ENCODE measurements at regions not wholly inside any gene's neighbourhood (a gene's known extent, or its start where the extent isn't known, plus 50 kb on each side); places are given as distances from the start of the nearest gene placed in this dataset.

DNA sequence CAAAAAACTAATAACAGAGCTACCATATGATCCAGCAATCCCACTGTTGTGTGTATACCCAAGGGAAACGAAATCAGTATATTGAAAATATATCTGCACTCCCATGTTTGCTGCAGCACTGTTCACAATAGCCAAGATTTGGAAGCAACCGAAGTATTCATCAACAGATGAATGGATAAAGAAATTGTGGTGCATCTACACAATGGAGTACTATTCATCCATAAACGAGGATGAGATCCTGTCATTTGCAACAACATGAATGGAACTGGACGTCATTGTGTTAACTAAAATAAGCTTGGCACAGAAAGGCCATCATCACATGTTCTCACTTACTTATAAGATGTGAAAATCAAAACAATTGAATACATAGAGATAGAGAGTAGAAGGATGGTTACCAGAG is 402.1 kb downstream of the KCTD8 start:
- DNase-seq (ENCODE audit: low read depth) = no peak
- TF ChIP-seq, protein P1, sequence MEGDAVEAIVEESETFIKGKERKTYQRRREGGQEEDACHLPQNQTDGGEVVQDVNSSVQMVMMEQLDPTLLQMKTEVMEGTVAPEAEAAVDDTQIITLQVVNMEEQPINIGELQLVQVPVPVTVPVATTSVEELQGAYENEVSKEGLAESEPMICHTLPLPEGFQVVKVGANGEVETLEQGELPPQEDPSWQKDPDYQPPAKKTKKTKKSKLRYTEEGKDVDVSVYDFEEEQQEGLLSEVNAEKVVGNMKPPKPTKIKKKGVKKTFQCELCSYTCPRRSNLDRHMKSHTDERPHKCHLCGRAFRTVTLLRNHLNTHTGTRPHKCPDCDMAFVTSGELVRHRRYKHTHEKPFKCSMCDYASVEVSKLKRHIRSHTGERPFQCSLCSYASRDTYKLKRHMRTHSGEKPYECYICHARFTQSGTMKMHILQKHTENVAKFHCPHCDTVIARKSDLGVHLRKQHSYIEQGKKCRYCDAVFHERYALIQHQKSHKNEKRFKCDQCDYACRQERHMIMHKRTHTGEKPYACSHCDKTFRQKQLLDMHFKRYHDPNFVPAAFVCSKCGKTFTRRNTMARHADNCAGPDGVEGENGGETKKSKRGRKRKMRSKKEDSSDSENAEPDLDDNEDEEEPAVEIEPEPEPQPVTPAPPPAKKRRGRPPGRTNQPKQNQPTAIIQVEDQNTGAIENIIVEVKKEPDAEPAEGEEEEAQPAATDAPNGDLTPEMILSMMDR (conservative IDR thresholded peaks at IDR 0.05; ENCODE audit: low read depth, low read length) = no peak
- H3K4me3 ChIP-seq (ENCODE audit: low read length) = no peak overlapping the region

DNA sequence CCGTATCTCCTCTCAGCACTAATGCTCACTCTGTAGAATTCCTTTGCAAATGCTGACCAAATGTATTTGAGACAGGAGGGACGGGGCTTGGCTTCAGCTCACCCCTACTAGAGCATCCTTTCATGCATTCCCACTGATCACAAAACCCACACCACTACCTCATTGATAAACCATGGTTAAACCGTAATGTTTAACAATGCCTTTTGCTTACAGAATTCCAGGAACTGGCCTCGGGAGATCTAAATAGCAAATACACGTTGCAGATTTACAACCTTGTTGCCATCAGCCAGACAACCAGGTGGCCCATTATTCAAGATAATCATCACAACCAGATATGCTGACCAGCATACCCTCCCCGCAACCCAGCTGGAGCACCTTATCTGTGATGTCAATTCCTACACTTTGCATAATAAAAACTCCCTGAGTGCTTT is 391.9 kb downstream of the KCTD8 start:
- TF ChIP-seq, protein P1 (conservative IDR thresholded peaks at IDR 0.05; ENCODE audit: low read depth, low read length) = no peak
- H3K4me3 ChIP-seq (ENCODE audit: low read length) = no peak overlapping the region
- DNase-seq (ENCODE audit: low read depth) = no peak

DNA sequence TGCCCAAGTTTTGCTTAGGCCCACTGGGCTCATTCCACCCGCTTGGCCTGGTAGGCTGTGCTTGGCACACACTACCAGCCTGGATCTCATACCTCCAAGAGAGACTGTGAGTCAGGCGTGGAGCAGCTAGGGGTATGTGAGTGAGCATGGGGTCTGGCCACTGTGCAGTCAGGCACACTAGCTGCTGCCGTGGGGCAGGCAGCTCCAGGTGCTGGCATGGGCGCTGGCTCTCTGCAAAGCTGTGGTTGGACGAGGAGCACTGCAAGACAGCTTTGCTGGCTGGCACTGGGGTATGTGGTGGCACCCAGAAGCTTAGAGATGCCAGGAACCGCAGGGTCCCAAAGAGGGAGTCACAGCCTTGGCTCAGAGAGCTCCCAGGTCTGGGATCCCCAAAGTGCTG is 377.8 kb downstream of the KCTD8 start:
- TF ChIP-seq, protein P1 (conservative IDR thresholded peaks at IDR 0.05; ENCODE audit: low read depth, low read length) = no peak
- H3K4me3 ChIP-seq (ENCODE audit: low read length) = no peak overlapping the region
- DNase-seq (ENCODE audit: low read depth) = no peak

DNA sequence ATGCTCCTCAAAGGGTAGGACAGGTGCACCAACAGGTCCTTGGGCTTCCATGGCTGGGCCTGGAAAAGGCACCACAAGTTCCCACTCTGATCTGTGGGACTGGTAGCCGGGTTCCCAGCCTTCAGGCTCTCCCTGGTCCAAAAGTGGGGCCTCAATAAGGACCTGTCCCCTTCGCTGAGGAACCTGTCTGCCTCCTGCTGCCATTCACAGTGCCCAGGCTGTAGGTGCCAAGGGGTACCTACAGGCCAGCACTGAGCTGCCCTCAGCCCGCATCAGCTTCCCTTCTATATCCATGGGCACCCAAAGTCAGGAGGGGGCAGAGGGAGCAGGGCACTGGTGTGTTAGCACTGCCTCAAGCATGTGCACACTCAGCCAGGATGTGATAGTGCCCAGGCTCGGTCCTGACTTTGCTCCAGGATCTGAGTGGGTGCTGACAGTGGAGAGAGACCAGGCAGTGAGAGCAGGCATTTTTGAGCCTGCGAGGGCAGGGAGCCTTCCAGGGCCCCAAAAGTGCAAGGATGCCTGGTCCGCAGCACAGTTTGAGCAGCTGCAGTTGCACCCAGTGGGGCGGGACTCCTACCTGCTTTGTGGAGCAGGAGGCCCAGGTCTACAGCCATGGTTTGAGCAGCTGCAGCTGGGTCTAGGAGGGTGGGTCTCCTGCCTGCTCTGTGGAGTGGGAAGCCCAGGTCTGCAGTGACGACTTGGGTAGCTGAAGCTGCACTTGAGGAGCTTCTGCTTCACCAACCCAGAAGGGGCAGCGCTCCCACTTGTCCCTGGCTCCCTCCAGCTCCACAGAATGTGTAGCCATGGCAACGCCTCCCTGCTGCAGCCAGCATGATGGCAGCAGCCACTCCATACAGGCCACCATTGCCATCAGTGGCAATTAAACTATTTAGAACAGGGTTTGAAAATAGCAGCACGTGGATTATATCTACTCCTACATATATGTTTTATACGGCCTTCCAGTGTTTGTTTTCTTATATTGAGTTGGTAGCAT is 376.4 kb downstream of the KCTD8 start:
- DNase-seq (ENCODE audit: low read depth) = no peak
- TF ChIP-seq, protein P1 (conservative IDR thresholded peaks at IDR 0.05; ENCODE audit: low read depth, low read length) = no peak
- H3K4me3 ChIP-seq (ENCODE audit: low read length) = no peak overlapping the region

DNA sequence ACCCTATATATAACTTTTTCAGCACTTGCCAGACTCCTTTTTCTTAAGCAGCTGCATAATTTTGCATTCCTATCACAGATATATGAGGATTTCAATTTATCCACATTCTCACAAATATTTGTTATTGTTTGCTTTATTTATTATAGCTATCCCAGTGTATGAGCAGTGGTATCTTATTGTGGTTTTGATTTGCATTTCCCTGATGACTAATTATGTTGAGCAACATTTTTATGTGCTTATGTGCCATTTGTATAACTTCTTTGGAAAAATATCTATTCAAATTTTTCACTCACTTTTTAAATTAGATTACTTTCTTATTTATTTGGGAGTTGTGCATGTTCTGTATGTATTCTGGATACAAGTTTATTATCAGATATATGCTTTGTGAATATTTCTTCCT is 361.9 kb downstream of the KCTD8 start:
- DNase-seq (ENCODE audit: low read depth) = no peak
- H3K4me3 ChIP-seq (ENCODE audit: low read length) = no peak overlapping the region
- TF ChIP-seq, protein P1 (conservative IDR thresholded peaks at IDR 0.05; ENCODE audit: low read depth, low read length) = no peak

DNA sequence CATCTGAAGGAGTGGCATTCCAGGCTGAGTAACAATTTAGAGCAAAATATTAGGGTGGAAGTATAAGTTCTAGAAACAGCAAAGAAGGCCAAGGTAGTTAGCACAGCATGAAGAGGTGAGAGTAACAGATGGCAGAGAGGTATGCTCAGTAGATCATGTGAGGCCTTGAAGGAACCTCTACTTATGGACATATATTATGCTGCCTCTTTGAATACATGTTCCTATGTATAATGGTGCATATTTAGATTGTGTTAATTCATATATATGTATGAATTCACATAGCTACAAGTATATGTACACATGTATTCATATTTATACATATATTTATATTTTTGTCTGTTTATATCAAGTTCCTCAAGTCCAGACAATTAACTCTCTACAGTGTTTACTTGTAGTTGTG is 355.2 kb downstream of the KCTD8 start:
- no peak for DNase-seq (ENCODE audit: low read depth)
- TF ChIP-seq, protein P1 (conservative IDR thresholded peaks at IDR 0.05; ENCODE audit: low read depth, low read length) = no peak
- no peak overlapping the region for H3K4me3 ChIP-seq (ENCODE audit: low read length)

DNA sequence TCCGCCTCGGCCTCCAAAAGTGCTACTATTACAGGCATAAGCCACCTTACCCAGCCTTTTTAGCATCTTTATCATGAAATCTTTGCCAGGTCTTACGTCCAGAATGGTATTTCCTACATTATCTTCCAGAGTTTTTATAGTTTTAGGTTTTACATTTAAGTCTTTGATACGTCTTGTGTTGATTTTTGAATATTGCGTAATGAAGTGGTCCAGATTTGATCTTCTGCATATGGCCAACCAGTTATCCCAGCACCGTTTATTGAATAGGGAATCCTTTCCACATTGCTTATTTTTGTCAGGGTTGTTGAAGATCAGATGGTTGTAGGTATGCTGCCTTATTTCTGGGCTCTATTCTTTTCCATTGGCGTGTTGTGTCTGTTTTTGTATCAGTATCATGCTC is 349.6 kb downstream of the KCTD8 start:
- TF ChIP-seq, protein P1 (conservative IDR thresholded peaks at IDR 0.05; ENCODE audit: low read depth, low read length) = no peak
- no peak for DNase-seq (ENCODE audit: low read depth)
- H3K4me3 ChIP-seq (ENCODE audit: low read length) = no peak overlapping the region

Measured in retinal pigment epithelial cell (primary cell).